ENCODE measurements at regions not wholly inside any gene's neighbourhood (a gene's known extent, or its start where the extent isn't known, plus 50 kb on each side); places are given as distances from the start of the nearest gene placed in this dataset.

- intact Hi-C loops (cut with DNase I): no loop called here
- DNase-seq (ENCODE audit: low spot score): no peak
- no peak for ATAC-seq
These were observed 52.2 kb upstream of the ETS2 start for GRCh38 chr21:38753557-38753971.

Data from sciatic nerve (tissue), 2 donors.